ENCODE measurements at regions not wholly inside any gene's neighbourhood (a gene's known extent, or its start where the extent isn't known, plus 50 kb on each side); places are given as distances from the start of the nearest gene placed in this dataset.

GRCh38 chr2:120819720-120820210, 84.1 kb downstream of the GLI2 start:
- H3K9me3 ChIP-seq (ENCODE audit: severe bottlenecking) = no peaks in the 10 kb centered on the region
- DNase-seq (ENCODE audit: low spot score) = no peak
- no peak for TF ChIP-seq CTCF (IDR thresholded peaks at IDR 0.05; ENCODE audit: poor library complexity, severe bottlenecking)
- no peaks in the 10 kb centered on the region for H3K27me3 ChIP-seq (ENCODE audit: insufficient read depth, poor library complexity, severe bottlenecking)
- no peaks in the 10 kb centered on the region for H3K36me3 ChIP-seq (ENCODE audit: low read depth)
- no peak; the same call in 2 of the 3 replicates for ATAC-seq (ENCODE audit: low read depth)
- no peak overlapping the region for H3K4me3 ChIP-seq (ENCODE audit: severe bottlenecking)
- no peaks in the 10 kb centered on the region for H3K4me1 ChIP-seq (ENCODE audit: insufficient read depth, poor library complexity, severe bottlenecking)
- no peak overlapping the region for H3K27ac ChIP-seq (ENCODE audit: poor library complexity, severe bottlenecking)

GRCh38 chr2:120820263-120820952, 84.7 kb downstream of the GLI2 start:
- Histone ChIP-seq H3K9me3 (ENCODE audit: severe bottlenecking) (no peaks in the 10 kb centered on the region), H3K27ac (ENCODE audit: poor library complexity, severe bottlenecking) (no peak overlapping the region), H3K4me3 (ENCODE audit: severe bottlenecking) (no peak overlapping the region), H3K4me1 (ENCODE audit: insufficient read depth, poor library complexity, severe bottlenecking) (no peaks in the 10 kb centered on the region), H3K27me3 (ENCODE audit: insufficient read depth, poor library complexity, severe bottlenecking) (no peaks in the 10 kb centered on the region), H3K36me3 (ENCODE audit: low read depth) (no peaks in the 10 kb centered on the region)
- no peak for ATAC-seq (ENCODE audit: low read depth)
- no peak for TF ChIP-seq CTCF (IDR thresholded peaks at IDR 0.05; ENCODE audit: poor library complexity, severe bottlenecking)
- DNase-seq (ENCODE audit: low spot score) = no peak

GRCh38 chr2:120820953-120821279, 85.2 kb downstream of the GLI2 start:
- DNase-seq (ENCODE audit: low spot score) (no peak), ATAC-seq (ENCODE audit: low read depth) (no peak)
- no peak for TF ChIP-seq CTCF (IDR thresholded peaks at IDR 0.05; ENCODE audit: poor library complexity, severe bottlenecking)
- Histone ChIP-seq H3K27me3 (ENCODE audit: insufficient read depth, poor library complexity, severe bottlenecking) (no peaks in the 10 kb centered on the region), H3K36me3 (ENCODE audit: low read depth) (no peaks in the 10 kb centered on the region), H3K4me3 (ENCODE audit: severe bottlenecking) (no peak overlapping the region), H3K9me3 (ENCODE audit: severe bottlenecking) (no peaks in the 10 kb centered on the region), H3K4me1 (ENCODE audit: insufficient read depth, poor library complexity, severe bottlenecking) (no peaks in the 10 kb centered on the region), H3K27ac (ENCODE audit: poor library complexity, severe bottlenecking) (no peak overlapping the region)

- no peak for TF ChIP-seq CTCF (IDR thresholded peaks at IDR 0.05; ENCODE audit: poor library complexity, severe bottlenecking)
Observed at GRCh38 chr2:120821446-120822160, 85.9 kb downstream of the GLI2 start.

GRCh38 chr2:120822933-120823332, 87.3 kb downstream of the GLI2 start:
- H3K4me1 ChIP-seq (ENCODE audit: insufficient read depth, poor library complexity, severe bottlenecking) = no peaks in the 10 kb centered on the region
- H3K27me3 ChIP-seq (ENCODE audit: insufficient read depth, poor library complexity, severe bottlenecking) = no peaks in the 10 kb centered on the region
- no peak overlapping the region for H3K4me3 ChIP-seq (ENCODE audit: severe bottlenecking)
- H3K9me3 ChIP-seq (ENCODE audit: severe bottlenecking) = no peaks in the 10 kb centered on the region
- DNase-seq (ENCODE audit: low spot score) (no peak), ATAC-seq (ENCODE audit: low read depth) (no peak)
- no peak for TF ChIP-seq CTCF (IDR thresholded peaks at IDR 0.05; ENCODE audit: poor library complexity, severe bottlenecking)
- H3K36me3 ChIP-seq (ENCODE audit: low read depth) = no peaks in the 10 kb centered on the region
- H3K27ac ChIP-seq (ENCODE audit: poor library complexity, severe bottlenecking) = no peak overlapping the region

More at GRCh38 chr2:120821446-120822160, 85.9 kb downstream of the GLI2 start:
- Histone ChIP-seq H3K36me3 (ENCODE audit: low read depth) (no peaks in the 10 kb centered on the region), H3K4me1 (ENCODE audit: insufficient read depth, poor library complexity, severe bottlenecking) (no peaks in the 10 kb centered on the region), H3K9me3 (ENCODE audit: severe bottlenecking) (no peaks in the 10 kb centered on the region), H3K27me3 (ENCODE audit: insufficient read depth, poor library complexity, severe bottlenecking) (no peaks in the 10 kb centered on the region), H3K27ac (ENCODE audit: poor library complexity, severe bottlenecking) (no peak overlapping the region), H3K4me3 (ENCODE audit: severe bottlenecking) (no peak overlapping the region)
- no peak for ATAC-seq (ENCODE audit: low read depth)
- DNase-seq (ENCODE audit: low spot score) = no peak

Measured in RWPE2 (cell line).